ENCODE measurements at regions not wholly inside any gene's neighbourhood (a gene's known extent, or its start where the extent isn't known, plus 50 kb on each side); places are given as distances from the start of the nearest gene placed in this dataset.
"Not testable (repeated sequence)": the region's sequence is repeated elsewhere in the genome, so short reads cannot be mapped to it uniquely, and the experiment has no call there.

- H3K4me1 Mint-ChIP-seq; H3K4me1 ChIP-seq (ENCODE audit: insufficient read depth, low read length); CTCF ChIA-PET (ENCODE audit: partially characterized antibody): not testable (repeated sequence)
Observed at GRCh38 chr2:179385756-179386155, 121.1 kb upstream of the SESTD1 start.

GRCh38 chr2:179383975-179384374 is 119.3 kb upstream of the SESTD1 start:
- no peaks in the 10 kb centered on the region for H3K36me3 ChIP-seq (ENCODE audit: insufficient read depth, low read length)
- H3K27ac ChIP-seq (ENCODE audit: low read depth, low read length), result no peak overlapping the region
- Mint-ChIP-seq H3K27ac (no peak overlapping the region), H3K4me3 (no peak overlapping the region), H3K36me3 (no peaks in the 10 kb centered on the region), H3K9me3 (peaks cover 0 to 5% (median 2%) of the 10 kb centered on the region in 8 donors), H3K4me1 (no peaks in the 10 kb centered on the region), H3K27me3 (peaks cover 1 to 2% of the 10 kb centered on the region in 2 donors)
- no peaks in the 10 kb centered on the region for H3K9me3 ChIP-seq (ENCODE audit: control insufficient read depth in 1 of 2, low read length in 2 of 2)
- no peaks in the 10 kb centered on the region for H3K27me3 ChIP-seq (ENCODE audit: insufficient read depth, low read length)
- ChIA-PET CTCF (ENCODE audit: partially characterized antibody) (no interaction called here), POLR2A (ENCODE audit: partially characterized antibody) (no interaction called here)
- H3K4me1 ChIP-seq (ENCODE audit: insufficient read depth, low read length), result no peaks in the 10 kb centered on the region
- DNase-seq, result no peak
- H3K4me3 ChIP-seq (ENCODE audit: low read length in 2 of 2), result no peak overlapping the region
- intact Hi-C loops (cut with micrococcal nuclease), result no loop called here

More at GRCh38 chr2:179385756-179386155, 121.1 kb upstream of the SESTD1 start:
- H3K27ac Mint-ChIP-seq; H3K36me3 ChIP-seq (ENCODE audit: insufficient read depth, low read length); intact Hi-C loops (cut with micrococcal nuclease); H3K4me3 ChIP-seq (ENCODE audit: low read length in 2 of 2); H3K36me3 Mint-ChIP-seq; POLR2A ChIA-PET (ENCODE audit: partially characterized antibody); DNase-seq; H3K27me3 Mint-ChIP-seq; H3K4me3 Mint-ChIP-seq; H3K27me3 ChIP-seq (ENCODE audit: insufficient read depth, low read length); H3K27ac ChIP-seq (ENCODE audit: low read depth, low read length); H3K9me3 Mint-ChIP-seq; H3K9me3 ChIP-seq (ENCODE audit: control insufficient read depth in 1 of 2, low read length in 2 of 2): not testable (repeated sequence)

- Mint-ChIP-seq H3K27ac (no peak overlapping the region), H3K27me3 (peaks cover 5 to 7% of the 10 kb centered on the region in 2 donors), H3K4me1 (no peaks in the 10 kb centered on the region), H3K4me3 (no peak overlapping the region), H3K9me3 (peaks cover 0 to 2% (median 0%) of the 10 kb centered on the region in 8 donors), H3K36me3 (no peaks in the 10 kb centered on the region)
- H3K9me3 ChIP-seq (ENCODE audit: control insufficient read depth in 1 of 2, low read length in 2 of 2), result no peaks in the 10 kb centered on the region
- H3K27ac ChIP-seq (ENCODE audit: low read depth, low read length), result no peak overlapping the region
- no peaks in the 10 kb centered on the region for H3K36me3 ChIP-seq (ENCODE audit: insufficient read depth, low read length)
- no peak overlapping the region for H3K4me3 ChIP-seq (ENCODE audit: low read length in 2 of 2)
- intact Hi-C loops (cut with micrococcal nuclease), result no loop called here
- no peak for DNase-seq
- H3K4me1 ChIP-seq (ENCODE audit: insufficient read depth, low read length), result no peaks in the 10 kb centered on the region
- POLR2A ChIA-PET (ENCODE audit: partially characterized antibody), result no interaction called here
- no peaks in the 10 kb centered on the region for H3K27me3 ChIP-seq (ENCODE audit: insufficient read depth, low read length)
- CTCF ChIA-PET (ENCODE audit: partially characterized antibody), result no interaction called here
Observed at GRCh38 chr2:179377296-179377695, 112.7 kb upstream of the SESTD1 start.

- no peaks in the 10 kb centered on the region for H3K4me1 ChIP-seq (ENCODE audit: insufficient read depth, low read length)
- Mint-ChIP-seq H3K27ac (no peak overlapping the region), H3K4me3 (no peak overlapping the region), H3K9me3 (peaks cover 0 to 2% (median 0%) of the 10 kb centered on the region in 8 donors), H3K4me1 (no peaks in the 10 kb centered on the region), H3K27me3 (peaks cover 5 to 7% of the 10 kb centered on the region in 2 donors), H3K36me3 (no peaks in the 10 kb centered on the region)
- no peak overlapping the region for H3K27ac ChIP-seq (ENCODE audit: low read depth, low read length)
- POLR2A ChIA-PET (ENCODE audit: partially characterized antibody), result no interaction called here
- H3K36me3 ChIP-seq (ENCODE audit: insufficient read depth, low read length), result no peaks in the 10 kb centered on the region
- no peaks in the 10 kb centered on the region for H3K27me3 ChIP-seq (ENCODE audit: insufficient read depth, low read length)
- CTCF ChIA-PET (ENCODE audit: partially characterized antibody), result no interaction called here
- no peak overlapping the region for H3K4me3 ChIP-seq (ENCODE audit: low read length in 2 of 2)
- intact Hi-C loops (cut with micrococcal nuclease), result no loop called here
- H3K9me3 ChIP-seq (ENCODE audit: control insufficient read depth in 1 of 2, low read length in 2 of 2), result no peaks in the 10 kb centered on the region
- DNase-seq, result no peak
Observed at GRCh38 chr2:179376881-179377280, 112.2 kb upstream of the SESTD1 start.

- Mint-ChIP-seq H3K36me3 (no peaks in the 10 kb centered on the region), H3K27me3 (peaks cover 3 to 4% of the 10 kb centered on the region in 2 donors), H3K9me3 (peaks cover 0 to 2% (median 0%) of the 10 kb centered on the region in 8 donors), H3K27ac (no peak overlapping the region), H3K4me1 (no peaks in the 10 kb centered on the region), H3K4me3 (no peak overlapping the region)
- intact Hi-C loops (cut with micrococcal nuclease), result no loop called here
- DNase-seq, result no peak
- POLR2A ChIA-PET (ENCODE audit: partially characterized antibody), result no interaction called here
- Histone ChIP-seq H3K36me3 (ENCODE audit: insufficient read depth, low read length) (no peaks in the 10 kb centered on the region), H3K9me3 (ENCODE audit: control insufficient read depth in 1 of 2, low read length in 2 of 2) (no peaks in the 10 kb centered on the region), H3K4me3 (ENCODE audit: low read length in 2 of 2) (no peak overlapping the region), H3K4me1 (ENCODE audit: insufficient read depth, low read length) (no peaks in the 10 kb centered on the region), H3K27ac (ENCODE audit: low read depth, low read length) (no peak overlapping the region), H3K27me3 (ENCODE audit: insufficient read depth, low read length) (no peaks in the 10 kb centered on the region)
- CTCF ChIA-PET (ENCODE audit: partially characterized antibody), result no interaction called here
Observed at GRCh38 chr2:179373816-179374215, 109.2 kb upstream of the SESTD1 start.

- H3K4me3 Mint-ChIP-seq, result not testable (repeated sequence)
Observed at GRCh38 chr2:179365561-179365960, 100.9 kb upstream of the SESTD1 start.

GRCh38 chr2:179355881-179356280 is 91.2 kb upstream of the SESTD1 start:
- peaks cover 0 to 4% (median 0%) of the 10 kb centered on the region in 8 donors for H3K9me3 Mint-ChIP-seq
- Histone ChIP-seq H3K4me1 (ENCODE audit: insufficient read depth, low read length) (no peaks in the 10 kb centered on the region), H3K36me3 (ENCODE audit: insufficient read depth, low read length) (no peaks in the 10 kb centered on the region), H3K27me3 (ENCODE audit: insufficient read depth, low read length) (no peaks in the 10 kb centered on the region), H3K9me3 (ENCODE audit: control insufficient read depth in 1 of 2, low read length in 2 of 2) (no peaks in the 10 kb centered on the region), H3K27ac (ENCODE audit: low read depth, low read length) (no peak overlapping the region), H3K4me3 (ENCODE audit: low read length in 2 of 2) (no peak overlapping the region)
- H3K4me3 Mint-ChIP-seq, result no peak overlapping the region
- no peaks in the 10 kb centered on the region for H3K36me3 Mint-ChIP-seq
- peaks cover 0 to 2% of the 10 kb centered on the region in 2 donors for H3K27me3 Mint-ChIP-seq
- DNase-seq, result no peak
- no peak overlapping the region for H3K27ac Mint-ChIP-seq
- POLR2A ChIA-PET (ENCODE audit: partially characterized antibody), result no interaction called here
- H3K4me1 Mint-ChIP-seq, result no peaks in the 10 kb centered on the region
- CTCF ChIA-PET (ENCODE audit: partially characterized antibody), result no interaction called here
- intact Hi-C loops (cut with micrococcal nuclease), result no loop called here

More at GRCh38 chr2:179365561-179365960, 100.9 kb upstream of the SESTD1 start:
- POLR2A ChIA-PET (ENCODE audit: partially characterized antibody); H3K27me3 Mint-ChIP-seq; H3K4me1 ChIP-seq (ENCODE audit: insufficient read depth, low read length); H3K27ac Mint-ChIP-seq; CTCF ChIA-PET (ENCODE audit: partially characterized antibody); DNase-seq; H3K4me3 ChIP-seq (ENCODE audit: low read length in 2 of 2); H3K27ac ChIP-seq (ENCODE audit: low read depth, low read length); H3K4me1 Mint-ChIP-seq; intact Hi-C loops (cut with micrococcal nuclease); H3K9me3 ChIP-seq (ENCODE audit: control insufficient read depth in 1 of 2, low read length in 2 of 2); H3K36me3 Mint-ChIP-seq; H3K27me3 ChIP-seq (ENCODE audit: insufficient read depth, low read length); H3K36me3 ChIP-seq (ENCODE audit: insufficient read depth, low read length); H3K9me3 Mint-ChIP-seq: not testable (repeated sequence)

All from CD4-positive, alpha-beta memory T cell (primary cell).